GM23338 (cell line): ENCODE measurements at regions not wholly inside any gene's neighbourhood (a gene's known extent, or its start where the extent isn't known, plus 50 kb on each side); places are given as distances from the start of the nearest gene placed in this dataset.

Source experiments
- ATAC-seq: fragments of 200-7000 bp; cut with Tn5 transposase; 3 replicates; pipeline ENCODE4 v1.9.1; 2020
- DNase-seq: peaks from one replicate; pipeline ENCODE4 v3.0.0-alpha.2; 2015; ENCODE audit warnings: low spot score
- H2AFZ ChIP-seq: fragments of 200-600 bp; sonication (generic); 2 replicates; pipeline ENCODE4 v1.8.0; 2016; ENCODE audit warnings: antibody characterized with exemption, mild to moderate bottlenecking, moderate library complexity
- H3F3A ChIP-seq: fragments of 200-600 bp; sonication (generic); replicated peaks from 2 replicates; pipeline ENCODE4 v1.8.0; 2017; ENCODE audit warnings: antibody characterized with exemption, mixed run types, low read depth
- H3K27ac ChIP-seq: fragments of 200-600 bp; sonication (generic); 2 replicates; pipeline ENCODE4 v1.6.1; 2016; ENCODE audit warnings: low read depth
- H3K27me3 ChIP-seq: fragments of 200-600 bp; sonication (generic); 2 replicates; pipeline ENCODE4 v1.8.0; 2016; ENCODE audit warnings: mild to moderate bottlenecking, mixed run types, moderate library complexity; ENCODE audit not compliant: insufficient read depth
- H3K36me3 ChIP-seq: fragments of 200-600 bp; sonication (generic); 2 replicates; pipeline ENCODE4 v1.8.0; 2016; ENCODE audit warnings: mild to moderate bottlenecking; ENCODE audit not compliant: insufficient read depth
- H3K4me1 ChIP-seq: fragments of 200-600 bp; sonication (generic); 2 replicates; pipeline ENCODE4 v1.8.0; 2016; ENCODE audit warnings: mild to moderate bottlenecking, moderate library complexity; ENCODE audit not compliant: insufficient read depth
- H3K4me2 ChIP-seq: fragments of 200-600 bp; sonication (generic); 2 replicates; pipeline ENCODE4 v1.7.1; 2017; ENCODE audit warnings: mixed run types
- H3K4me3 ChIP-seq: fragments of 200-600 bp; sonication (generic); 2 replicates; pipeline ENCODE4 v1.6.1; 2016; ENCODE audit warnings: mixed run types
- H3K79me2 ChIP-seq: fragments of 200-600 bp; sonication (generic); replicated peaks from 2 replicates; pipeline ENCODE4 v1.8.0; 2017; ENCODE audit warnings: mild to moderate bottlenecking; ENCODE audit not compliant: insufficient read depth
- H3K9me2 ChIP-seq: fragments of 200-600 bp; sonication (generic); 2 replicates; pipeline ENCODE4 v1.8.0; 2017; ENCODE audit not compliant: insufficient read depth
- H4K20me1 ChIP-seq: fragments of 200-600 bp; sonication (generic); replicated peaks from 2 replicates; pipeline ENCODE4 v1.8.0; 2017; ENCODE audit warnings: mild to moderate bottlenecking; ENCODE audit not compliant: insufficient read depth
- H3K27ac Mint-ChIP-seq: 2 replicates; pipeline ENCODE4 v1.8.0; 2020; ENCODE audit warnings: inconsistent platforms, mild to moderate bottlenecking, moderate library complexity, mixed read lengths
- H3K27me3 Mint-ChIP-seq: 3 replicates; pipeline ENCODE4 v1.8.0; 2022; ENCODE audit warnings: low read depth, mild to moderate bottlenecking, moderate library complexity, mixed read lengths, inconsistent platforms; ENCODE audit not compliant: insufficient read depth, poor library complexity
- H3K36me3 Mint-ChIP-seq: 3 replicates; pipeline ENCODE4 v1.8.0; 2021; ENCODE audit warnings: low read depth, mild to moderate bottlenecking, inconsistent platforms, moderate library complexity, mixed read lengths
- H3K4me1 Mint-ChIP-seq: 3 replicates; pipeline ENCODE4 v1.8.0; 2020; ENCODE audit warnings: mild to moderate bottlenecking, inconsistent platforms, mixed read lengths
- H3K4me3 Mint-ChIP-seq: 3 replicates; pipeline ENCODE4 v1.8.0; 2021; ENCODE audit warnings: moderate library complexity, mild to moderate bottlenecking, inconsistent platforms, mixed read lengths
- H3K9me3 Mint-ChIP-seq: 3 replicates; pipeline ENCODE4 v1.8.0; 2020; ENCODE audit warnings: moderate library complexity, mild to moderate bottlenecking, inconsistent platforms, mixed read lengths
- CREB1 ChIP-seq: fragments of 250-450 bp; sonication (Bioruptor Pico); IDR thresholded peaks from 2 replicates; pipeline ENCODE4 v1.5.0; 2020; ENCODE audit warnings: low read depth, mild to moderate bottlenecking, moderate library complexity
- EZH2 ChIP-seq: fragments of 200-600 bp; sonication (generic); IDR thresholded peaks from one replicate; pipeline ENCODE4 v1.8.0; 2017; ENCODE audit warnings: antibody characterized with exemption, mild to moderate bottlenecking, low read depth; ENCODE audit not compliant: unreplicated experiment
- EZH2phosphoT487 ChIP-seq: fragments of 200-600 bp; sonication (generic); IDR thresholded peaks from one replicate; pipeline ENCODE4 v1.8.1; 2018; ENCODE audit warnings: antibody characterized with exemption; ENCODE audit not compliant: unreplicated experiment
- JUNB ChIP-seq: IDR thresholded peaks from one replicate; pipeline ENCODE4 v1.6.1; 2016; ENCODE audit warnings: antibody characterized with exemption; ENCODE audit not compliant: unreplicated experiment
- NANOG ChIP-seq: IDR thresholded peaks from 2 replicates; pipeline ENCODE4 v1.6.1; 2016; ENCODE audit warnings: antibody characterized with exemption, borderline replicate concordance
- POLR2AphosphoS5 ChIP-seq: IDR thresholded peaks from 2 replicates; pipeline ENCODE4 v1.6.1; 2016; ENCODE audit warnings: antibody characterized with exemption, low read depth
- STAT1 ChIP-seq: IDR thresholded peaks from one replicate; pipeline ENCODE4 v1.6.1; 2016; ENCODE audit warnings: antibody characterized with exemption; ENCODE audit not compliant: unreplicated experiment
- ZNF114 ChIP-seq: fragments of 250-450 bp; sonication (Bioruptor Pico); IDR thresholded peaks from 2 replicates; pipeline ENCODE4 v1.5.0; 2020; ENCODE audit warnings: mild to moderate bottlenecking, moderate library complexity
- ZNF331 ChIP-seq: fragments of 250-450 bp; sonication (Bioruptor Pico); IDR thresholded peaks from 2 replicates; pipeline ENCODE4 v1.5.0; 2020; ENCODE audit warnings: low read depth, mild to moderate bottlenecking, moderate library complexity
- TF ChIP-seq, protein P1 (sequence below): IDR thresholded peaks from 2 replicates; pipeline ENCODE4 v1.6.1; 2016; ENCODE audit warnings: antibody characterized with exemption
- TF ChIP-seq, protein P2 (sequence below): IDR thresholded peaks from one replicate; pipeline ENCODE4 v1.6.1; 2018; ENCODE audit warnings: antibody characterized with exemption; ENCODE audit not compliant: unreplicated experiment
- TF ChIP-seq, protein P3 (sequence below): fragments of 250-450 bp; sonication (Bioruptor Pico); IDR thresholded peaks from 2 replicates; pipeline ENCODE4 v1.5.0; 2020; ENCODE audit warnings: mild to moderate bottlenecking, moderate library complexity
- TF ChIP-seq, protein P4 (sequence below), 2 experiments: fragments of 200-600 bp in 1 of 2; sonication (generic) in 1 of 2; conservative IDR thresholded peaks; 2 replicates each; pipeline versions ENCODE4 v1.5.1 to v1.6.1; 2016 to 2017; ENCODE audit warnings: antibody characterized with exemption in 2 of 2, low read depth in 2 of 2, mild to moderate bottlenecking in 2 of 2, moderate library complexity in 1 of 2

DNA sequence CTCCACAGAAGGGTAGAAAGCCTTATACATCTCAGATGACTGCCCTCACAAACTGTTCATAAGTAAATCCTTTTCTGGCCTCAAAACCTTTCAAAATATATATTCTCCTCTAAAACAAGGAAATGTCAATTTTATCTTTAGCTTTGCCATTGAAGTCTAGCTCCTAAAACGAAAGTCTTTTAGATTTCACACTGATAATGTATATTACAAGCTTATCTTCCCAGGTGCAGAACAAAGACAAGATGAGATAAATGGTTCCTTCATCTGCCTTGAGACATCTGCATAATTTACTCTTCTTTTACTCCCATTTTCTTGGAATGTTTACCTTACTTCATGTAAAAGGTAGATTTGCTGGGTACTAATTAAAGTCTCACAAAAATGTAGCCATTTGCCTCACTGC lies 257.1 kb downstream of the SYT10 start:
- H3K4me3 Mint-ChIP-seq = no peak overlapping the region
- H3K4me2 ChIP-seq = no peak overlapping the region
- H2AFZ ChIP-seq = no peak overlapping the region; the same call in 1 of the 2 replicates
- no peaks in the 10 kb centered on the region for H3K4me1 Mint-ChIP-seq
- no peak overlapping the region for H3K27ac Mint-ChIP-seq
- H3K9me3 Mint-ChIP-seq = peaks cover 22% of the 10 kb centered on the region
- no peak overlapping the region for H3K4me3 ChIP-seq
- peaks cover 2% of the 10 kb centered on the region for H3K27me3 Mint-ChIP-seq
- H3F3A ChIP-seq = no peaks in the 10 kb centered on the region
- no peaks in the 10 kb centered on the region for H3K4me1 ChIP-seq
- H3K36me3 Mint-ChIP-seq = no peaks in the 10 kb centered on the region
- no peaks in the 10 kb centered on the region for H3K36me3 ChIP-seq
- no peaks in the 10 kb centered on the region for H3K27me3 ChIP-seq
- H3K9me2 ChIP-seq = 0 out of 2 replicates have a peak, but pooled peaks cover 8% of the 10 kb centered on the region
- DNase-seq (no peak), ATAC-seq (no peak)
- no peaks in the 10 kb centered on the region for H3K79me2 ChIP-seq
- TF ChIP-seq ZNF331 (CRISPR knock-in tag) (no peak), EZH2 (no peak), JUNB (no peak), CREB1 (CRISPR knock-in tag) (no peak), EZH2phosphoT487 (no peak), POLR2AphosphoS5 (no peak), STAT1 (no peak), ZNF114 (no peak), NANOG (no peak)
- TF ChIP-seq, protein P1, sequence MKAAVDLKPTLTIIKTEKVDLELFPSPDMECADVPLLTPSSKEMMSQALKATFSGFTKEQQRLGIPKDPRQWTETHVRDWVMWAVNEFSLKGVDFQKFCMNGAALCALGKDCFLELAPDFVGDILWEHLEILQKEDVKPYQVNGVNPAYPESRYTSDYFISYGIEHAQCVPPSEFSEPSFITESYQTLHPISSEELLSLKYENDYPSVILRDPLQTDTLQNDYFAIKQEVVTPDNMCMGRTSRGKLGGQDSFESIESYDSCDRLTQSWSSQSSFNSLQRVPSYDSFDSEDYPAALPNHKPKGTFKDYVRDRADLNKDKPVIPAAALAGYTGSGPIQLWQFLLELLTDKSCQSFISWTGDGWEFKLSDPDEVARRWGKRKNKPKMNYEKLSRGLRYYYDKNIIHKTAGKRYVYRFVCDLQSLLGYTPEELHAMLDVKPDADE = no peak
- TF ChIP-seq, protein P2, sequence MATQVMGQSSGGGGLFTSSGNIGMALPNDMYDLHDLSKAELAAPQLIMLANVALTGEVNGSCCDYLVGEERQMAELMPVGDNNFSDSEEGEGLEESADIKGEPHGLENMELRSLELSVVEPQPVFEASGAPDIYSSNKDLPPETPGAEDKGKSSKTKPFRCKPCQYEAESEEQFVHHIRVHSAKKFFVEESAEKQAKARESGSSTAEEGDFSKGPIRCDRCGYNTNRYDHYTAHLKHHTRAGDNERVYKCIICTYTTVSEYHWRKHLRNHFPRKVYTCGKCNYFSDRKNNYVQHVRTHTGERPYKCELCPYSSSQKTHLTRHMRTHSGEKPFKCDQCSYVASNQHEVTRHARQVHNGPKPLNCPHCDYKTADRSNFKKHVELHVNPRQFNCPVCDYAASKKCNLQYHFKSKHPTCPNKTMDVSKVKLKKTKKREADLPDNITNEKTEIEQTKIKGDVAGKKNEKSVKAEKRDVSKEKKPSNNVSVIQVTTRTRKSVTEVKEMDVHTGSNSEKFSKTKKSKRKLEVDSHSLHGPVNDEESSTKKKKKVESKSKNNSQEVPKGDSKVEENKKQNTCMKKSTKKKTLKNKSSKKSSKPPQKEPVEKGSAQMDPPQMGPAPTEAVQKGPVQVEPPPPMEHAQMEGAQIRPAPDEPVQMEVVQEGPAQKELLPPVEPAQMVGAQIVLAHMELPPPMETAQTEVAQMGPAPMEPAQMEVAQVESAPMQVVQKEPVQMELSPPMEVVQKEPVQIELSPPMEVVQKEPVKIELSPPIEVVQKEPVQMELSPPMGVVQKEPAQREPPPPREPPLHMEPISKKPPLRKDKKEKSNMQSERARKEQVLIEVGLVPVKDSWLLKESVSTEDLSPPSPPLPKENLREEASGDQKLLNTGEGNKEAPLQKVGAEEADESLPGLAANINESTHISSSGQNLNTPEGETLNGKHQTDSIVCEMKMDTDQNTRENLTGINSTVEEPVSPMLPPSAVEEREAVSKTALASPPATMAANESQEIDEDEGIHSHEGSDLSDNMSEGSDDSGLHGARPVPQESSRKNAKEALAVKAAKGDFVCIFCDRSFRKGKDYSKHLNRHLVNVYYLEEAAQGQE = no peak
- TF ChIP-seq, protein P3, sequence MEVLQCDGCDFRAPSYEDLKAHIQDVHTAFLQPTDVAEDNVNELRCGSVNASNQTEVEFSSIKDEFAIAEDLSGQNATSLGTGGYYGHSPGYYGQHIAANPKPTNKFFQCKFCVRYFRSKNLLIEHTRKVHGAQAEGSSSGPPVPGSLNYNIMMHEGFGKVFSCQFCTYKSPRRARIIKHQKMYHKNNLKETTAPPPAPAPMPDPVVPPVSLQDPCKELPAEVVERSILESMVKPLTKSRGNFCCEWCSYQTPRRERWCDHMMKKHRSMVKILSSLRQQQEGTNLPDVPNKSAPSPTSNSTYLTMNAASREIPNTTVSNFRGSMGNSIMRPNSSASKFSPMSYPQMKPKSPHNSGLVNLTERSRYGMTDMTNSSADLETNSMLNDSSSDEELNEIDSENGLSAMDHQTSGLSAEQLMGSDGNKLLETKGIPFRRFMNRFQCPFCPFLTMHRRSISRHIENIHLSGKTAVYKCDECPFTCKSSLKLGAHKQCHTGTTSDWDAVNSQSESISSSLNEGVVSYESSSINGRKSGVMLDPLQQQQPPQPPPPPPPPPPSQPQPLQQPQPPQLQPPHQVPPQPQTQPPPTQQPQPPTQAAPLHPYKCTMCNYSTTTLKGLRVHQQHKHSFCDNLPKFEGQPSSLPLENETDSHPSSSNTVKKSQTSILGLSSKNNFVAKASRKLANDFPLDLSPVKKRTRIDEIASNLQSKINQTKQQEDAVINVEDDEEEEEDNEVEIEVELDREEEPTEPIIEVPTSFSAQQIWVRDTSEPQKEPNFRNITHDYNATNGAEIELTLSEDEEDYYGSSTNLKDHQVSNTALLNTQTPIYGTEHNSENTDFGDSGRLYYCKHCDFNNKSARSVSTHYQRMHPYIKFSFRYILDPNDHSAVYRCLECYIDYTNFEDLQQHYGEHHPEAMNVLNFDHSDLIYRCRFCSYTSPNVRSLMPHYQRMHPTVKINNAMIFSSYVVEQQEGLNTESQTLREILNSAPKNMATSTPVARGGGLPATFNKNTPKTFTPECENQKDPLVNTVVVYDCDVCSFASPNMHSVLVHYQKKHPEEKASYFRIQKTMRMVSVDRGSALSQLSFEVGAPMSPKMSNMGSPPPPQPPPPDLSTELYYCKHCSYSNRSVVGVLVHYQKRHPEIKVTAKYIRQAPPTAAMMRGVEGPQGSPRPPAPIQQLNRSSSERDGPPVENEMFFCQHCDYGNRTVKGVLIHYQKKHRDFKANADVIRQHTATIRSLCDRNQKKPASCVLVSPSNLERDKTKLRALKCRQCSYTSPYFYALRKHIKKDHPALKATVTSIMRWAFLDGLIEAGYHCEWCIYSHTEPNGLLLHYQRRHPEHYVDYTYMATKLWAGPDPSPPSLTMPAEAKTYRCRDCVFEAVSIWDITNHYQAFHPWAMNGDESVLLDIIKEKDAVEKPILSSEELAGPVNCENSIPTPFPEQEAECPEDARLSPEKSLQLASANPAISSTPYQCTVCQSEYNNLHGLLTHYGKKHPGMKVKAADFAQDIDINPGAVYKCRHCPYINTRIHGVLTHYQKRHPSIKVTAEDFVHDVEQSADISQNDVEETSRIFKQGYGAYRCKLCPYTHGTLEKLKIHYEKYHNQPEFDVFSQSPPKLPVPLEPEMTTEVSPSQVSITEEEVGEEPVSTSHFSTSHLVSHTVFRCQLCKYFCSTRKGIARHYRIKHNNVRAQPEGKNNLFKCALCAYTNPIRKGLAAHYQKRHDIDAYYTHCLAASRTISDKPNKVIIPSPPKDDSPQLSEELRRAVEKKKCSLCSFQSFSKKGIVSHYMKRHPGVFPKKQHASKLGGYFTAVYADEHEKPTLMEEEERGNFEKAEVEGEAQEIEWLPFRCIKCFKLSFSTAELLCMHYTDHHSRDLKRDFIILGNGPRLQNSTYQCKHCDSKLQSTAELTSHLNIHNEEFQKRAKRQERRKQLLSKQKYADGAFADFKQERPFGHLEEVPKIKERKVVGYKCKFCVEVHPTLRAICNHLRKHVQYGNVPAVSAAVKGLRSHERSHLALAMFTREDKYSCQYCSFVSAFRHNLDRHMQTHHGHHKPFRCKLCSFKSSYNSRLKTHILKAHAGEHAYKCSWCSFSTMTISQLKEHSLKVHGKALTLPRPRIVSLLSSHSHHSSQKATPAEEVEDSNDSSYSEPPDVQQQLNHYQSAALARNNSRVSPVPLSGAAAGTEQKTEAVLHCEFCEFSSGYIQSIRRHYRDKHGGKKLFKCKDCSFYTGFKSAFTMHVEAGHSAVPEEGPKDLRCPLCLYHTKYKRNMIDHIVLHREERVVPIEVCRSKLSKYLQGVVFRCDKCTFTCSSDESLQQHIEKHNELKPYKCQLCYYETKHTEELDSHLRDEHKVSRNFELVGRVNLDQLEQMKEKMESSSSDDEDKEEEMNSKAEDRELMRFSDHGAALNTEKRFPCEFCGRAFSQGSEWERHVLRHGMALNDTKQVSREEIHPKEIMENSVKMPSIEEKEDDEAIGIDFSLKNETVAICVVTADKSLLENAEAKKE (CRISPR knock-in tag) = no peak
- TF ChIP-seq, protein P4, sequence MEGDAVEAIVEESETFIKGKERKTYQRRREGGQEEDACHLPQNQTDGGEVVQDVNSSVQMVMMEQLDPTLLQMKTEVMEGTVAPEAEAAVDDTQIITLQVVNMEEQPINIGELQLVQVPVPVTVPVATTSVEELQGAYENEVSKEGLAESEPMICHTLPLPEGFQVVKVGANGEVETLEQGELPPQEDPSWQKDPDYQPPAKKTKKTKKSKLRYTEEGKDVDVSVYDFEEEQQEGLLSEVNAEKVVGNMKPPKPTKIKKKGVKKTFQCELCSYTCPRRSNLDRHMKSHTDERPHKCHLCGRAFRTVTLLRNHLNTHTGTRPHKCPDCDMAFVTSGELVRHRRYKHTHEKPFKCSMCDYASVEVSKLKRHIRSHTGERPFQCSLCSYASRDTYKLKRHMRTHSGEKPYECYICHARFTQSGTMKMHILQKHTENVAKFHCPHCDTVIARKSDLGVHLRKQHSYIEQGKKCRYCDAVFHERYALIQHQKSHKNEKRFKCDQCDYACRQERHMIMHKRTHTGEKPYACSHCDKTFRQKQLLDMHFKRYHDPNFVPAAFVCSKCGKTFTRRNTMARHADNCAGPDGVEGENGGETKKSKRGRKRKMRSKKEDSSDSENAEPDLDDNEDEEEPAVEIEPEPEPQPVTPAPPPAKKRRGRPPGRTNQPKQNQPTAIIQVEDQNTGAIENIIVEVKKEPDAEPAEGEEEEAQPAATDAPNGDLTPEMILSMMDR (conservative IDR thresholded peaks at IDR 0.05; ENCODE audit: low read depth in 2 of 2) = no peak
- H3K27ac ChIP-seq = no peak overlapping the region
- H4K20me1 ChIP-seq = no peaks in the 10 kb centered on the region
